H9 (cell line): ENCODE measurements at regions not wholly inside any gene's neighbourhood (a gene's known extent, or its start where the extent isn't known, plus 50 kb on each side); places are given as distances from the start of the nearest gene placed in this dataset.

Source experiments
- DNase-seq: peaks from one replicate; pipeline ENCODE4 v3.0.0-alpha.2; 2017
- H2AFZ ChIP-seq: one replicate; pipeline ENCODE4 v1.6.1; 2013; ENCODE audit warnings: mild to moderate bottlenecking, low read length, control low read depth, moderate library complexity
- H2AK5ac ChIP-seq: 2 replicates; pipeline ENCODE4 v1.6.1; 2013; ENCODE audit warnings: low read length, control low read depth, mixed read lengths; ENCODE audit not compliant: insufficient read length
- H2BK120ac ChIP-seq: one replicate; pipeline ENCODE4 v1.6.1; 2013; ENCODE audit warnings: low read depth, mild to moderate bottlenecking, low read length, control low read depth, inconsistent platforms; ENCODE audit not compliant: poor library complexity, severe bottlenecking
- H2BK12ac ChIP-seq: 2 replicates; pipeline ENCODE4 v1.6.1; 2013; ENCODE audit warnings: low read length, control low read depth, mixed read lengths, low read depth; ENCODE audit not compliant: insufficient read length
- H2BK15ac ChIP-seq: 2 replicates; pipeline ENCODE4 v1.6.1; 2013; ENCODE audit warnings: low read depth, low read length, control low read depth
- H2BK20ac ChIP-seq: one replicate; pipeline ENCODE4 v1.6.1; 2013; ENCODE audit warnings: low read depth, mild to moderate bottlenecking, low read length, control low read depth, inconsistent platforms; ENCODE audit not compliant: poor library complexity, severe bottlenecking
- H2BK5ac ChIP-seq: 2 replicates; pipeline ENCODE4 v1.6.1; 2013; ENCODE audit warnings: low read length, control low read depth, mixed read lengths; ENCODE audit not compliant: insufficient read length
- H3K14ac ChIP-seq: 2 replicates; pipeline ENCODE4 v1.6.1; 2013; ENCODE audit warnings: low read length, control low read depth; ENCODE audit not compliant: insufficient read depth
- H3K18ac ChIP-seq: 2 replicates; pipeline ENCODE4 v1.6.1; 2013; ENCODE audit warnings: low read depth, mild to moderate bottlenecking, mixed read lengths, low read length, control low read depth; ENCODE audit not compliant: insufficient read length
- H3K23ac ChIP-seq: 2 replicates; pipeline ENCODE4 v1.6.1; 2013; ENCODE audit warnings: low read length, control low read depth, mixed read lengths, low read depth; ENCODE audit not compliant: insufficient read length
- H3K23me2 ChIP-seq: 2 replicates; pipeline ENCODE4 v1.6.1; 2013; ENCODE audit warnings: low read depth, mild to moderate bottlenecking, mixed read lengths, low read length, control low read depth; ENCODE audit not compliant: insufficient read length, poor library complexity, severe bottlenecking
- H3K27ac ChIP-seq: 2 replicates; pipeline ENCODE4 v1.5.1; 2013; ENCODE audit warnings: low read length, control low read depth, mixed read lengths, low read depth; ENCODE audit not compliant: insufficient read length
- H3K27me3 ChIP-seq: 2 replicates; pipeline ENCODE4 v1.6.1; 2013; ENCODE audit warnings: low read length, control low read depth, inconsistent platforms; ENCODE audit not compliant: insufficient read depth
- H3K4ac ChIP-seq: 2 replicates; pipeline ENCODE4 v1.6.1; 2013; ENCODE audit warnings: low read depth, mild to moderate bottlenecking, control low read depth, inconsistent platforms, low read length, moderate library complexity
- H3K4me1 ChIP-seq: 2 replicates; pipeline ENCODE4 v1.6.1; 2013; ENCODE audit warnings: low read length, control low read depth, inconsistent platforms; ENCODE audit not compliant: insufficient read depth
- H3K4me2 ChIP-seq: 2 replicates; pipeline ENCODE4 v1.6.1; 2013; ENCODE audit warnings: low read length, control low read depth, mixed read lengths; ENCODE audit not compliant: insufficient read length, insufficient read depth
- H3K56ac ChIP-seq: 2 replicates; pipeline ENCODE4 v1.6.1; 2013; ENCODE audit warnings: low read depth, mild to moderate bottlenecking, mixed read lengths, low read length, control low read depth; ENCODE audit not compliant: insufficient read length
- H3K79me1 ChIP-seq: 2 replicates; pipeline ENCODE4 v1.6.1; 2013; ENCODE audit warnings: low read depth, mild to moderate bottlenecking, moderate library complexity, low read length, control low read depth, inconsistent platforms; ENCODE audit not compliant: insufficient read depth, poor library complexity, severe bottlenecking
- H3K79me2 ChIP-seq: 2 replicates; pipeline ENCODE4 v1.6.1; 2013; ENCODE audit warnings: low read length, control low read depth, inconsistent platforms; ENCODE audit not compliant: insufficient read depth
- H3K9ac ChIP-seq: 2 replicates; pipeline ENCODE4 v1.6.1; 2013; ENCODE audit warnings: low read length, control low read depth, mixed read lengths; ENCODE audit not compliant: insufficient read length; ENCODE audit errors: extremely low read depth
- H3K9me3 ChIP-seq: one replicate; pipeline ENCODE4 v1.6.1; 2013; ENCODE audit warnings: low read depth, low read length, inconsistent platforms; ENCODE audit not compliant: control insufficient read depth
- H3T11ph ChIP-seq: one replicate; pipeline ENCODE4 v1.6.1; 2013; ENCODE audit warnings: mild to moderate bottlenecking, low read length, control low read depth, inconsistent platforms
- H4K20me1 ChIP-seq: one replicate; pipeline ENCODE4 v1.6.1; 2013; ENCODE audit not compliant: control insufficient read depth, insufficient read length, insufficient read depth
- H4K5ac ChIP-seq: 2 replicates; pipeline ENCODE4 v1.6.1; 2013; ENCODE audit warnings: low read depth, mild to moderate bottlenecking, mixed read lengths, low read length, control low read depth; ENCODE audit not compliant: insufficient read length
- H4K8ac ChIP-seq: replicated peaks from 2 replicates; pipeline ENCODE4 v1.6.1; 2013; ENCODE audit warnings: low read length, control low read depth, mixed read lengths, low read depth; ENCODE audit not compliant: insufficient read length
- H4K91ac ChIP-seq: 2 replicates; pipeline ENCODE4 v1.6.1; 2013; ENCODE audit warnings: low read depth, mild to moderate bottlenecking, moderate library complexity, mixed read lengths, low read length, control low read depth; ENCODE audit not compliant: insufficient read length
- H3K27ac Mint-ChIP-seq, 3 experiments: 2 replicates in 2 of 3; 3 replicates in 1 of 3; pipeline ENCODE4 v1.8.0; 2020 to 2021; ENCODE audit warnings: mixed read lengths in 3 of 3, mild to moderate bottlenecking in 1 of 3, moderate library complexity in 1 of 3
- H3K27me3 Mint-ChIP-seq: 2 replicates; pipeline ENCODE4 v1.8.0; 2021; ENCODE audit warnings: low read depth, mild to moderate bottlenecking, moderate library complexity, mixed read lengths
- H3K36me3 Mint-ChIP-seq, 3 experiments: 2 replicates in 2 of 3; 3 replicates in 1 of 3; pipeline ENCODE4 v1.8.0; 2020 to 2021; ENCODE audit warnings: low read depth in 3 of 3, mixed read lengths in 3 of 3; ENCODE audit not compliant: insufficient read depth in 1 of 3
- H3K4me1 Mint-ChIP-seq, 2 experiments: 2 replicates each; pipeline ENCODE4 v1.8.0; 2020; ENCODE audit warnings: mixed read lengths in 2 of 2
- H3K4me3 Mint-ChIP-seq, 2 experiments: 2 replicates in 1 of 2; 3 replicates in 1 of 2; pipeline ENCODE4 v1.8.0; 2020 to 2021; ENCODE audit warnings: mild to moderate bottlenecking in 2 of 2, mixed read lengths in 2 of 2, moderate library complexity in 1 of 2
- H3K9me3 Mint-ChIP-seq, 2 experiments: 2 replicates in 1 of 2; 3 replicates in 1 of 2; pipeline ENCODE4 v1.8.0; 2020; ENCODE audit warnings: mild to moderate bottlenecking in 2 of 2, mixed read lengths in 2 of 2, moderate library complexity in 1 of 2
- WGBS: extraction: QIAGEN DNeasy Blood & Tissue Kit; methylation state at CpG from one replicate; pipeline ENCODE4 v1.1.7; 2013; ENCODE audit warnings: missing lambda C conversion rate, low lambda C conversion rate, mixed read lengths; ENCODE audit not compliant: insufficient read length; ENCODE audit errors: extremely low coverage; 5-methylcytosine and 5-hydroxymethylcytosine counted together
- TF ChIP-seq, protein P1 (sequence below): fragments of 200-600 bp; sonication (generic); conservative IDR thresholded peaks from 3 replicates; pipeline ENCODE4 v1.8.0; 2021; ENCODE audit warnings: antibody characterized with exemption, mild to moderate bottlenecking

DNA sequence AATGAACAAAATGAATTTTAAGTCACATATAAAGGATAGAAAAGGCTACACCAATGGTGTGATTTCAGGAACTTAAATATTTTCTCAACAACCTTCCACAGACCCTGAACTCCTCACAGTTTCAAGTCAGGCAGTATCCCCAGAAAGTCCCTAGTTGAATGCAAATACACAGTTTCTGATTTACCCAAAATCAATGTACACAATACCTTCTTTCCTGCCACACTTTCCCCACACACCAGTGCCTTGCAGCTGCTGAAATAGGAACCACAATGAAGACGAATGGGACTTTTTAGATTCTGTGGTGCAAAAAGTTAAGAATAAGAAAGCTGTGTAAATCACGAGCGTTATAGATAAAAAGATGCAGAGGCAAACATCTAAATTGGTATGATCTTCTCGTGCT is 552.4 kb upstream of the MEF2C start:
- Histone ChIP-seq H2BK120ac (no peak overlapping the region), H3K79me1 (no peaks in the 10 kb centered on the region), H3K14ac (no peak overlapping the region), H3K9ac (no peak overlapping the region), H2BK15ac (no peak overlapping the region), H3K9me3 (no peaks in the 10 kb centered on the region), H3T11ph (no peak overlapping the region), H3K4ac (no peak overlapping the region), H3K18ac (no peak overlapping the region), H2AFZ (no peak overlapping the region), H3K4me1 (no peaks in the 10 kb centered on the region), H3K79me2 (no peaks in the 10 kb centered on the region), H2BK20ac (no peak overlapping the region), H3K4me2 (no peak overlapping the region), H2AK5ac (no peak overlapping the region), H2BK12ac (no peak overlapping the region), H4K8ac (no peak overlapping the region), H3K27ac (no peak overlapping the region), H4K20me1 (no peaks in the 10 kb centered on the region), H3K23ac (no peak overlapping the region), H4K91ac (no peak overlapping the region), H4K5ac (no peak overlapping the region), H2BK5ac (no peak overlapping the region), H3K27me3 (no peaks in the 10 kb centered on the region), H3K56ac (no peak overlapping the region), H3K23me2 (no peaks in the 10 kb centered on the region)
- TF ChIP-seq, protein P1, sequence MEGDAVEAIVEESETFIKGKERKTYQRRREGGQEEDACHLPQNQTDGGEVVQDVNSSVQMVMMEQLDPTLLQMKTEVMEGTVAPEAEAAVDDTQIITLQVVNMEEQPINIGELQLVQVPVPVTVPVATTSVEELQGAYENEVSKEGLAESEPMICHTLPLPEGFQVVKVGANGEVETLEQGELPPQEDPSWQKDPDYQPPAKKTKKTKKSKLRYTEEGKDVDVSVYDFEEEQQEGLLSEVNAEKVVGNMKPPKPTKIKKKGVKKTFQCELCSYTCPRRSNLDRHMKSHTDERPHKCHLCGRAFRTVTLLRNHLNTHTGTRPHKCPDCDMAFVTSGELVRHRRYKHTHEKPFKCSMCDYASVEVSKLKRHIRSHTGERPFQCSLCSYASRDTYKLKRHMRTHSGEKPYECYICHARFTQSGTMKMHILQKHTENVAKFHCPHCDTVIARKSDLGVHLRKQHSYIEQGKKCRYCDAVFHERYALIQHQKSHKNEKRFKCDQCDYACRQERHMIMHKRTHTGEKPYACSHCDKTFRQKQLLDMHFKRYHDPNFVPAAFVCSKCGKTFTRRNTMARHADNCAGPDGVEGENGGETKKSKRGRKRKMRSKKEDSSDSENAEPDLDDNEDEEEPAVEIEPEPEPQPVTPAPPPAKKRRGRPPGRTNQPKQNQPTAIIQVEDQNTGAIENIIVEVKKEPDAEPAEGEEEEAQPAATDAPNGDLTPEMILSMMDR: no peak
- H3K27ac Mint-ChIP-seq: no peak overlapping the region; a peak in 1 of 7 replicates
- WGBS: no CpG with 5 or more reads among the region's 4 CpGs
- no peak overlapping the region for H3K4me3 Mint-ChIP-seq
- no peaks in the 10 kb centered on the region for H3K36me3 Mint-ChIP-seq
- no peaks in the 10 kb centered on the region for H3K9me3 Mint-ChIP-seq
- H3K27me3 Mint-ChIP-seq: no peaks in the 10 kb centered on the region
- DNase-seq: no peak
- H3K4me1 Mint-ChIP-seq: peaks cover 12 to 14% of the 10 kb centered on the region in 2 experiments
